Liver (tissue), 2 donors: ENCODE measurements at regions not wholly inside any gene's neighbourhood (a gene's known extent, or its start where the extent isn't known, plus 50 kb on each side); places are given as distances from the start of the nearest gene placed in this dataset.

Source experiments
- CTCF ChIP-seq: fragments of 150-350 bp; IDR thresholded peaks from 2 replicates; pipeline ENCODE4 v1.5.1; 2017; ENCODE audit warnings: improper control_type of control experiment, low read depth, low read length; ENCODE audit not compliant: missing input control
- FOXA1 ChIP-seq: IDR thresholded peaks from 2 replicates; pipeline ENCODE4 v1.6.1; 2016; ENCODE audit warnings: antibody characterized with exemption
- donor health status: healthy.

GRCh38 chr11:31910950-31911576 is 99.9 kb upstream of the PAX6 start:
- TF ChIP-seq CTCF, result no peak
- no peak for TF ChIP-seq FOXA1
